Spleen (tissue), 7 donors: ENCODE measurements at regions not wholly inside any gene's neighbourhood (a gene's known extent, or its start where the extent isn't known, plus 50 kb on each side); places are given as distances from the start of the nearest gene placed in this dataset.

ENCODE experiments used
- CTCF ChIP-seq, 11 experiments: fragments of 200-600 bp in 7 of 11; fragments of 450-650 bp in 4 of 11; sonication (generic) in 4 of 11; IDR thresholded peaks in 8 of 11; conservative IDR thresholded peaks in 3 of 11; 1 replicate in 7 of 11; 2 replicates in 4 of 11; pipeline versions ENCODE4 v1.4.0 to v1.8.0; 2016 to 2021; ENCODE audit warnings: antibody characterized with exemption in 11 of 11, inconsistent platforms in 4 of 11, mild to moderate bottlenecking in 1 of 11
- POLR2A ChIP-seq, 3 donors: fragments of 450-650 bp; IDR thresholded peaks; one replicate each; pipeline ENCODE4 v1.5.1; 2017; ENCODE audit warnings: antibody characterized with exemption in 3 of 3, mild to moderate bottlenecking in 1 of 3
- POLR2AphosphoS5 ChIP-seq, 3 donors: sonication (generic); formaldehyde crosslinking; IDR thresholded peaks; one replicate each; pipeline ENCODE4 v1.5.1; 2017; ENCODE audit warnings: antibody characterized with exemption in 3 of 3
- donor health status: DM: no; HTN: no; CAD: no; lungs with moderate emphysema.
- donor health status: DM: no; HTN: no; CAD: no.
- donor health status: DM: no; HTN: no; CAD: no.

GRCh38 chr2:138078153-138078552 is 113.9 kb downstream of the HNMT start:
- no peak for TF ChIP-seq CTCF (IDR thresholded peaks at IDR 0.05 in 8 of 11, conservative IDR thresholded peaks at IDR 0.05 in 3 of 11)
- TF ChIP-seq POLR2AphosphoS5 (IDR thresholded peaks at IDR 0.05), result no peak
- no peak for TF ChIP-seq POLR2A (IDR thresholded peaks at IDR 0.05)
